Neural cell (in vitro differentiated cells): ENCODE measurements at regions not wholly inside any gene's neighbourhood (a gene's known extent, or its start where the extent isn't known, plus 50 kb on each side); places are given as distances from the start of the nearest gene placed in this dataset.

Experiments used
- H2AFZ ChIP-seq: fragments of 200-600, 300-800 bp; sonication (generic), shearing (Covaris generic); 2 replicates; pipeline ENCODE4 v1.6.0; 2014; ENCODE audit warnings: low read depth, mild to moderate bottlenecking, antibody characterized with exemption, low read length, moderate library complexity
- H3F3A ChIP-seq: fragments of 200-600 bp; shearing (Covaris generic); 2 replicates; pipeline ENCODE4 v1.6.1; 2016; ENCODE audit warnings: mild to moderate bottlenecking, moderate library complexity, mixed read lengths, antibody characterized with exemption, low read length; ENCODE audit not compliant: insufficient read depth, poor library complexity, severe bottlenecking
- H3K27ac ChIP-seq: fragments of 200-600, 300-800 bp; sonication (generic), shearing (Covaris generic); 2 replicates; pipeline ENCODE4 v1.5.1; 2014; ENCODE audit warnings: mild to moderate bottlenecking, low read length, moderate library complexity
- H3K27me3 ChIP-seq: fragments of 300-800, 200-600 bp; sonication (generic), shearing (Covaris generic); 2 replicates; pipeline ENCODE4 v1.6.0; 2014; ENCODE audit warnings: mild to moderate bottlenecking, low read depth, low read length, moderate library complexity; ENCODE audit not compliant: insufficient read depth
- H3K36me3 ChIP-seq: fragments of 300-800, 200-600 bp; sonication (generic), shearing (Covaris generic); 2 replicates; pipeline ENCODE4 v1.5.1; 2014; ENCODE audit warnings: mild to moderate bottlenecking, antibody characterized with exemption, low read length, moderate library complexity; ENCODE audit not compliant: insufficient read depth
- H3K4me2 ChIP-seq: fragments of 300-800, 200-600 bp; sonication (generic), shearing (Covaris generic); 2 replicates; pipeline ENCODE4 v1.6.0; 2014; ENCODE audit warnings: mild to moderate bottlenecking, low read length
- H3K4me3 ChIP-seq: fragments of 300-800, 200-600 bp; sonication (generic), shearing (Covaris generic); 2 replicates; pipeline ENCODE4 v1.5.1; 2014; ENCODE audit warnings: mild to moderate bottlenecking, low read length, moderate library complexity
- H3K79me2 ChIP-seq: fragments of 200-600 bp; shearing (Covaris generic); replicated peaks from 2 replicates; pipeline ENCODE4 v1.6.0; 2014; ENCODE audit warnings: mild to moderate bottlenecking, low read length, moderate library complexity; ENCODE audit not compliant: insufficient read depth
- H3K9ac ChIP-seq: fragments of 300-800, 200-600 bp; sonication (generic), shearing (Covaris generic); 2 replicates; pipeline ENCODE4 v1.6.1; 2016; ENCODE audit warnings: mild to moderate bottlenecking, low read length, mixed read lengths
- H3K9me2 ChIP-seq: fragments of 200-600 bp; shearing (Covaris generic); 2 replicates; pipeline ENCODE4 v1.6.1; 2016; ENCODE audit warnings: mild to moderate bottlenecking, low read length, mixed read lengths; ENCODE audit not compliant: insufficient read depth
- H3K9me3 ChIP-seq: fragments of 200-600, 300-800 bp; sonication (generic), shearing (Covaris generic); 2 replicates; pipeline ENCODE4 v1.6.1; 2016; ENCODE audit warnings: mild to moderate bottlenecking, mixed run types, low read length, moderate library complexity, mixed read lengths
- H4K20me1 ChIP-seq: fragments of 200-600 bp; shearing (Covaris generic); 2 replicates; pipeline ENCODE4 v1.6.1; 2016; ENCODE audit warnings: mild to moderate bottlenecking, mixed run types; ENCODE audit not compliant: insufficient read depth
- CTCF ChIP-seq: fragments of 450-650 bp; IDR thresholded peaks from 2 replicates; pipeline ENCODE4 v1.5.1; 2014; ENCODE audit warnings: antibody characterized with exemption, mild to moderate bottlenecking, moderate library complexity; ENCODE audit not compliant: poor library complexity, severe bottlenecking
- EP300 ChIP-seq: fragments of 450-650 bp; conservative IDR thresholded peaks from 2 replicates; pipeline ENCODE4 v1.6.1; 2014; ENCODE audit warnings: antibody characterized with exemption, mild to moderate bottlenecking, moderate library complexity; ENCODE audit not compliant: poor library complexity, severe bottlenecking
- EZH2 ChIP-seq: fragments of 200-600, 300-800 bp; shearing (Covaris generic), sonication (generic); IDR thresholded peaks from 2 replicates; pipeline ENCODE4 v1.6.1; 2014; ENCODE audit warnings: antibody characterized with exemption, low read length, borderline replicate concordance, mild to moderate bottlenecking; ENCODE audit not compliant: insufficient read depth, poor library complexity, severe bottlenecking
- MXI1 ChIP-seq: fragments of 450-650 bp; conservative IDR thresholded peaks from 2 replicates; pipeline ENCODE4 v1.6.1; 2014; ENCODE audit warnings: antibody characterized with exemption, mild to moderate bottlenecking; ENCODE audit not compliant: poor library complexity, severe bottlenecking
- POLR2AphosphoS5 ChIP-seq: IDR thresholded peaks from 2 replicates; pipeline ENCODE4 v1.6.1; 2012
- RAD21 ChIP-seq: fragments of 450-650 bp; conservative IDR thresholded peaks from 2 replicates; pipeline ENCODE4 v1.6.1; 2014; ENCODE audit warnings: antibody characterized with exemption, mild to moderate bottlenecking, moderate library complexity
- REST ChIP-seq: IDR thresholded peaks from 2 replicates; pipeline ENCODE4 v1.6.1; 2012; ENCODE audit warnings: borderline replicate concordance
- SMC3 ChIP-seq: fragments of 450-650 bp; conservative IDR thresholded peaks from 2 replicates; pipeline ENCODE4 v1.6.1; 2014; ENCODE audit warnings: antibody characterized with exemption, mild to moderate bottlenecking, moderate library complexity; ENCODE audit not compliant: poor library complexity
- TAF1 ChIP-seq: IDR thresholded peaks from 2 replicates; pipeline ENCODE4 v1.6.1; 2012; ENCODE audit warnings: low read depth

- no peak overlapping the region for H3K27ac ChIP-seq
- H4K20me1 ChIP-seq = no peaks in the 10 kb centered on the region
Measured at GRCh38 chr1:182249201-182249676, 142.4 kb downstream of the GLUL start.

GRCh38 chr1:182248721-182249120, 142.9 kb downstream of the GLUL start:
- no peaks in the 10 kb centered on the region for H3F3A ChIP-seq
- H3K9ac ChIP-seq = no peak overlapping the region
- H3K36me3 ChIP-seq = no peaks in the 10 kb centered on the region
- H3K9me3 ChIP-seq = no peaks in the 10 kb centered on the region
- no peaks in the 10 kb centered on the region for H3K27me3 ChIP-seq
- no peaks in the 10 kb centered on the region for H3K9me2 ChIP-seq
- H3K4me3 ChIP-seq = no peak overlapping the region
- H3K27ac ChIP-seq = no peak overlapping the region
- no peak overlapping the region for H2AFZ ChIP-seq
- no peaks in the 10 kb centered on the region for H4K20me1 ChIP-seq
- no peak overlapping the region for H3K4me2 ChIP-seq
- H3K79me2 ChIP-seq = no peaks in the 10 kb centered on the region
- TF ChIP-seq MXI1 (no peak), REST (no peak), POLR2AphosphoS5 (no peak), EZH2 (no peak), TAF1 (no peak), EP300 (no peak)

More at GRCh38 chr1:182249201-182249676, 142.4 kb downstream of the GLUL start:
- H3K79me2 ChIP-seq = no peaks in the 10 kb centered on the region
- H3F3A ChIP-seq = no peaks in the 10 kb centered on the region
- H3K36me3 ChIP-seq = no peaks in the 10 kb centered on the region
- no peak overlapping the region for H3K4me2 ChIP-seq
- no peak overlapping the region for H3K4me3 ChIP-seq
- H3K9me3 ChIP-seq = no peaks in the 10 kb centered on the region
- TF ChIP-seq SMC3 = no peak
- no peak for TF ChIP-seq RAD21
- no peak for TF ChIP-seq MXI1
- TF ChIP-seq POLR2AphosphoS5 = no peak
- no peak for TF ChIP-seq CTCF
- TF ChIP-seq EP300 = no peak
- TF ChIP-seq TAF1 = no peak
- no peak for TF ChIP-seq EZH2
- TF ChIP-seq REST = no peak
- no peaks in the 10 kb centered on the region for H3K9me2 ChIP-seq
- no peak overlapping the region for H2AFZ ChIP-seq
- H3K27me3 ChIP-seq = no peaks in the 10 kb centered on the region
- H3K9ac ChIP-seq = no peak overlapping the region
